ENCODE measurements at regions not wholly inside any gene's neighbourhood (a gene's known extent, or its start where the extent isn't known, plus 50 kb on each side); places are given as distances from the start of the nearest gene placed in this dataset.

GRCh38 chr3:176442326-176442725 is 755.0 kb downstream of the TBL1XR1 start:
- H4K20me1 ChIP-seq (replicated peaks; ENCODE audit: control insufficient read depth, insufficient read depth, low read length) = no peaks in the 10 kb centered on the region
- no peaks in the 10 kb centered on the region for H3K36me3 ChIP-seq (ENCODE audit: control insufficient read depth, insufficient read depth, low read length)
- no peaks in the 10 kb centered on the region for H3K9me3 ChIP-seq (replicated peaks; ENCODE audit: control insufficient read depth, insufficient read depth, low read depth, low read length)
- no peak overlapping the region for H2AFZ ChIP-seq (ENCODE audit: low read depth, low read length)
- no peaks in the 10 kb centered on the region for H3K4me1 ChIP-seq (replicated peaks in 1 of 2; ENCODE audit: control insufficient read depth in 2 of 2, insufficient read depth in 2 of 2, low read length in 2 of 2)
- no peak for TF ChIP-seq PTBP1 (IDR thresholded peaks at IDR 0.05; ENCODE audit: low read depth, low read length)
- no peak for TF ChIP-seq NFE2L1 (tag; IDR thresholded peaks at IDR 0.05; ENCODE audit: borderline replicate concordance, low read depth)
- TF ChIP-seq STAT6 (CRISPR knock-in tag; IDR thresholded peaks at IDR 0.05) = no peak
- TF ChIP-seq ARID4B (CRISPR knock-in tag; IDR thresholded peaks at IDR 0.05) = no peak
- no peak for TF ChIP-seq MEF2D (tag; conservative IDR thresholded peaks at IDR 0.05; ENCODE audit: low read depth)
- no peak for TF ChIP-seq C11orf30 (IDR thresholded peaks at IDR 0.05; ENCODE audit: low read depth)
- POLR2A ChIA-PET = no interaction called here
- H3K4me2 ChIP-seq (ENCODE audit: insufficient read depth, low read length) = no peak overlapping the region
- no peak overlapping the region for H3K4me3 ChIP-seq
- H3K79me2 ChIP-seq (ENCODE audit: control insufficient read depth, insufficient read depth, low read length) = no peaks in the 10 kb centered on the region
- H3K9me1 ChIP-seq (ENCODE audit: control insufficient read depth, insufficient read depth, low read length) = no peaks in the 10 kb centered on the region
- intact Hi-C loops (cut with micrococcal nuclease) (no loop called here), in situ Hi-C loops (cut with MboI) (no loop called here)
- FAIRE-seq = no peak
- CTCF ChIA-PET (ENCODE audit: low intra/inter-chr PET ratio) = no interaction called here
- H3K9ac ChIP-seq (ENCODE audit: insufficient read depth in 1 of 2, low read depth in 2 of 2, low read length in 2 of 2) = no peak overlapping the region
- H3K27me3 ChIP-seq (ENCODE audit: control insufficient read depth in 2 of 2, insufficient read depth in 2 of 2, low read length in 2 of 2) = no peaks in the 10 kb centered on the region
- no peak for ATAC-seq
- no peak overlapping the region for H3K27ac ChIP-seq (ENCODE audit: extremely low read depth, low read depth, low read length)
- BruUV-seq (replicated peaks) = no TSS peak
- no peak for DNase-seq (ENCODE audit: extremely low read depth in 1 of 4, low spot score in 3 of 4)

Measured in K562 (cell line).